Breast epithelium (tissue), 3 donors: ENCODE measurements at regions not wholly inside any gene's neighbourhood (a gene's known extent, or its start where the extent isn't known, plus 50 kb on each side); places are given as distances from the start of the nearest gene placed in this dataset.

Experiments
- POLR2A ChIP-seq: fragments of 450-650 bp; IDR thresholded peaks from one replicate; pipeline ENCODE4 v1.6.1; 2016; ENCODE audit warnings: antibody characterized with exemption, mild to moderate bottlenecking, moderate library complexity
- POLR2AphosphoS5 ChIP-seq, 3 donors: sonication (generic); formaldehyde crosslinking; IDR thresholded peaks; one replicate each; pipeline ENCODE4 v1.6.1; 2017; ENCODE audit warnings: antibody characterized with exemption in 3 of 3
- TF ChIP-seq, protein P1 (sequence below), 3 donors: fragments of 450-650 bp; IDR thresholded peaks; one replicate each; pipeline ENCODE4 v1.5.1; 2016 to 2017; ENCODE audit warnings: antibody characterized with exemption in 3 of 3, mild to moderate bottlenecking in 3 of 3, moderate library complexity in 3 of 3

DNA sequence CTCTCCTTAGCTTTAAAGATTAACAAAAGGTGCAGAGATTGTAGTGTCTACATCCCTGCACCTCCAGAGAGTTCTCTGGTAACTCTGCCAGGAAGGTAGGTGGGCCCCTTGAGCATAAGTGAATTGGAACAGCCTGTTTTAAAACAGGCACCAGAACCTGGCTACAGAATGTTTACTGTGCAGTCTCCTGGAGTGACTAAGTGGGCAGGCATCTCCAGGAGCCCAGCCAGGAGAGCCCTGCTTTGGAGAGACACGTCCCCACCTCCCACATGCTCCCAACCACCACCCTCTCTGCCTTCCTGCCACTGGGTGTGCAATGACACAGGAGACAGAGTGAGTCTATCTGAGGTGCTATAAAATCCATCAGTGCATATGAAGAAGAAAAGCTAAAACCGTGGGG lies 110.3 kb upstream of the EYA4 start:
- TF ChIP-seq, protein P1, sequence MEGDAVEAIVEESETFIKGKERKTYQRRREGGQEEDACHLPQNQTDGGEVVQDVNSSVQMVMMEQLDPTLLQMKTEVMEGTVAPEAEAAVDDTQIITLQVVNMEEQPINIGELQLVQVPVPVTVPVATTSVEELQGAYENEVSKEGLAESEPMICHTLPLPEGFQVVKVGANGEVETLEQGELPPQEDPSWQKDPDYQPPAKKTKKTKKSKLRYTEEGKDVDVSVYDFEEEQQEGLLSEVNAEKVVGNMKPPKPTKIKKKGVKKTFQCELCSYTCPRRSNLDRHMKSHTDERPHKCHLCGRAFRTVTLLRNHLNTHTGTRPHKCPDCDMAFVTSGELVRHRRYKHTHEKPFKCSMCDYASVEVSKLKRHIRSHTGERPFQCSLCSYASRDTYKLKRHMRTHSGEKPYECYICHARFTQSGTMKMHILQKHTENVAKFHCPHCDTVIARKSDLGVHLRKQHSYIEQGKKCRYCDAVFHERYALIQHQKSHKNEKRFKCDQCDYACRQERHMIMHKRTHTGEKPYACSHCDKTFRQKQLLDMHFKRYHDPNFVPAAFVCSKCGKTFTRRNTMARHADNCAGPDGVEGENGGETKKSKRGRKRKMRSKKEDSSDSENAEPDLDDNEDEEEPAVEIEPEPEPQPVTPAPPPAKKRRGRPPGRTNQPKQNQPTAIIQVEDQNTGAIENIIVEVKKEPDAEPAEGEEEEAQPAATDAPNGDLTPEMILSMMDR (IDR thresholded peaks at IDR 0.05): no peak
- no peak for TF ChIP-seq POLR2A
- TF ChIP-seq POLR2AphosphoS5 (IDR thresholded peaks at IDR 0.05): no peak
